GM12891 (cell line): ENCODE measurements at regions not wholly inside any gene's neighbourhood (a gene's known extent, or its start where the extent isn't known, plus 50 kb on each side); places are given as distances from the start of the nearest gene placed in this dataset.

Experiments used
- POLR2A ChIP-seq: IDR thresholded peaks from 2 replicates; pipeline ENCODE4 v1.6.1; 2011; ENCODE audit warnings: low read depth, low read length, control low read depth
- POLR2AphosphoS5 ChIP-seq: IDR thresholded peaks from 2 replicates; pipeline ENCODE4 v1.6.1; 2011; ENCODE audit warnings: low read depth, low read length, control low read depth

DNA sequence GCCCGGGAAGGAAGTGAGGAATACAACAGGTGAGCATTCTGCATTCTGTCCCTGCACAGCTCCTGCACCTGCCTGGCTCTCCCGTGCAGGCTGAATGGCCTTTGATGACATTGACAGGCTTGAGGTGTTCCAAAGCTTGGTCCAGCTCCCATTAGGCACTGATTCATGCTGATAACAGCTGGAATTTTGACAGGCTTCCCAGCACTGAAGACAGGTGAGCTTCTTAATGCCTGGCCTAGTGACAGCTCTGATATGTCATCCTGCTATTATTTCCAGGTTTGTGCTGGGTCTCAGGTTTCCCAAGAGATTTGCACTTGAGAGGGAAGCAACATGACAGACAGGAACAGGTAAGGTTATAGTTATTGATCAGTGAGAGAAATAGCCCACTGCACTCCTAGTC lies 58.0 kb upstream of the MTNR1B start:
- TF ChIP-seq POLR2A, result no peak
- TF ChIP-seq POLR2AphosphoS5, result no peak
